ENCODE measurements at regions not wholly inside any gene's neighbourhood (a gene's known extent, or its start where the extent isn't known, plus 50 kb on each side); places are given as distances from the start of the nearest gene placed in this dataset.

DNA sequence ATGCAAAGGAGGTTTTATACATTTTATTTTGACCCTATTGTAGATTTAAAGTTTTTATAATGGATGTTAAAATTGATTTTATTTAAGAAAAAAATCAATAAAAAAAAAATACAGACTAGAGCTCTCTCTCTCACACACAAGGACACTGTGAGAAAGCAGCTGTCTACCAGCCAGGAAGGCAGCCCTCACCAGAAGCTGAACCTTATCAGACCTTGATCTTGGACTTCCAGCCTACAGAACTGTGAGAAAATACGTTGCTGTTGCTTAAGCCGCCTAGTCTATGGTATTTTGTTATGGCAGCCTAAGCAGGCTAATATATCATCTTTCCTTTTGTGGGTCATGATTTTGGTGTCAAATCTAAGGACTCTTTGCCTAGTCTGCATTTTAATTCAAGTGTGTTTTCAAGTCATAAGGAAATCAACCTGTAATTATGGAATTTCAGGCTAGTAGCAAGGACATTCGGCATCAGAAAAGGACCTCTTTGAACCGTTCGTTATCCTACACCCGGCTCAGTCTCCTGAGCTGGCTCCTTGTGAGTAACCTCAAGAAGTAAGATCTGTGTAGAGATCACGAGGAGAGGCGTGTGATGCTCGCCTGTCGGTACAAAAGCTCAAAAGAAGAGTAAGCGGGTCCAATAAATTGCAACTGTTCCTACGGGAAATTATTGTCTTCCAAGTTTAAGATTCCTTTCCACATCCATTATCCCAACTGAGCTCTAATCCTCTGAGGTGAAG lies 98.2 kb downstream of the PDCL3 start:
- DNase-seq (ENCODE audit: low read depth) = no peak

DNA sequence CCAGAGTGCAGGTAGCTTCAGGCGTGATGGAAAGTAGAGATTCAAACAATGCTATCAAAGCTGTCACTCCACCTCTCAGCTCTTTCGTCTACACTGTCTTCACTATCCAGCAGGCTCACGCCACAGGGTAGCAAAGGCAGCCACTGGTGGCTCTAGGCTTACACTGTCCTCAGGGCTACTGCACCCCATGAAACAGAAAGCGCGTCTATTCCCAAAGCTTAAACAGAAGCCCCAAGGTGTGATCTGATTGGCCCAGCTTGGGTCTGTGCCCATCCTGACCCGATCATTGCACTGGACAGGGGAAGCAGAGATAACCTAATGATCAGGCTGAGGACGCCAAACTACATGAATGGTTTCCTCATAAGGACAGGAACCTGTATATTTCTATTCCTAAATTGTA lies 100.1 kb downstream of the PDCL3 start:
- DNase-seq (ENCODE audit: low read depth) = no peak

DNA sequence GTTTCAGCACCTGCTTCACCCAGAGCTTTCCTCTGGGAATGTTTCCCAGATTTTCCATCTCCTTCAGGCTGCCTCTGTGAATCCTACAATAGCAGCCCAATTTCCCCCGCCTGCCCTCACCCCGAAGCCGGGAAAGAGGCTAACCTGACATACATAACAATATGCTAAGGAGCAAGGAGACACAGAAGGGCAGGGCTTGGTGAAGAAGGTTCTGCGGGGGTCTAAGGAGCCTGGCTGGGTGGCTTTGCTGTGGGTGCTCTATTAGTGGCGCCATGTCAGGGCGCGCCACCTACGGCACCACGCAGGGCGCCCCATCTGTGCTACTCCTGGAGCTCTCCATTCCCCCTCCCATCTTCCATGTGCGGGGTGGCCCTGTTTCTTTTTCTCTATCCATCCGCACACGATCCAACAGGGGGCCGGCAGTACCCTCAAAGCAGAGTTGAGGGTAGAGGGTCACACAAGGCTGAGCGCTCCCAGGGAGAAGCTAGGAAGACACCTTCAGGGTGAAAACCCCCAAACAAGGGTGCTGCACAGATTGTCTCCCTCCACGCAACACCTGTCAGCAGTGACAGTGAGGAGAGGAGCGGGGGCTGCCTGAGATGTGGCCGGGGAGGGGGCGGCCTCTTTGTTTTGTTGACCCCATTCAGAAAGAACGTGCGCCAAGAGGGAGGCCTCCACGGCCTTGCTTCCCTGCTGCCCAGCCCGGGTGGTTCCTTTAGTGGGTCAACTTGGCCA lies 101.4 kb downstream of the PDCL3 start:
- DNase-seq (ENCODE audit: low read depth) = no peak

DNA sequence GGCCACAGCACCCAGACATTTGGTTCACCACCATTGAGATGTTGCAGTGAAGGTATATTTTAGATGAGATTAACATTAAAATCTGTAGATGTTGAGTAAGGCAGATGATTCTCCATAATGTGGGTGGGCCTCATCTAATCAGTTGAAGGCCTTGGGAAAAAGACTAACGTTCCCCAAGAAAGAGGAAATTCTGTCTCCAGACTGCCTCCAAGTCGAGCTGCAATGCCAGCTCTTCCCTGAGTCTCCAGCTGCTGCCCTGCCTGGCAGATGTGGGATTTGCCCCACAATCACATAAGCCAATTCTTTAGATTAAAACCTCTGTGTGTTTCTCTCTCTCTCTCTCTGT lies 101.9 kb downstream of the PDCL3 start:
- no peak for DNase-seq (ENCODE audit: low read depth)

DNA sequence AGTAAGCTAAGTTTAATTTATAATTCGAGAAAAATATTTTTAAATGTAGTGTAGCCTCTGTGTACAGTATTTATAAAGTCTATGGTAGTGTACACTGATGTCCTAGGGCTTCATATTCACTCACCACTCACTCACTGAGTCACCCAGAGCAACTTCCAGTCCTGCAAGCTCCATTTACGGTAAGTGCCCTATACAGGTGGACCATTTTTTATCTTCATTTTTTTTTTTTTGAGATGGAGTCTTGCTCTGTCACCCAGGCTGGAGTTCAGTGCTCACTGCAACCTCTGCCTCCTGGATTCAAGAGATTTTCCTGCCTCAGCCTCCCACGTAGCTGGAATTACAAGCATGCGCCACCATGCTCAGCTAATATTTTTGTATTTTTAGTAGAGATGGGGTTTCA lies 104.2 kb downstream of the PDCL3 start:
- DNase-seq (ENCODE audit: low read depth) = no peak

DNA sequence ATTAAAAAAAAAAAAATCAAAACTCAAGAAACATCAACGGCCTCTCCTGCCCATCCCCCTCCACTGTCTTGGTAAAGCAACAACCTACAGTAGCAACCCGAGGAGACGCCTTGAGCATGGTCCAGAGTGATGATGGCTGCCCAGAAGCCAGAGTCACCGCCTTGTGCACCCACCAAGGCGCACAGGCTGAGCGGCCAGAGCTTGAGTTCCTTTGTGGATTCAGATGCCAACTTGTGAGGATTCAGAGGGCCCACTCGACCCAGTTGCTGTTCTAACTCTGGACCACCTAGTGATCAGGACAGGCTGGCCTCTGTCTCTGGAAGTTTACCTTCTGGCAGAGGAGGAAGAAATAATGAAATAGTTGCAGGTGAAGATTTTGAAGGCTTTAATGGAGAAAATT lies 105.0 kb downstream of the PDCL3 start:
- DNase-seq (ENCODE audit: low read depth) = no peak

DNA sequence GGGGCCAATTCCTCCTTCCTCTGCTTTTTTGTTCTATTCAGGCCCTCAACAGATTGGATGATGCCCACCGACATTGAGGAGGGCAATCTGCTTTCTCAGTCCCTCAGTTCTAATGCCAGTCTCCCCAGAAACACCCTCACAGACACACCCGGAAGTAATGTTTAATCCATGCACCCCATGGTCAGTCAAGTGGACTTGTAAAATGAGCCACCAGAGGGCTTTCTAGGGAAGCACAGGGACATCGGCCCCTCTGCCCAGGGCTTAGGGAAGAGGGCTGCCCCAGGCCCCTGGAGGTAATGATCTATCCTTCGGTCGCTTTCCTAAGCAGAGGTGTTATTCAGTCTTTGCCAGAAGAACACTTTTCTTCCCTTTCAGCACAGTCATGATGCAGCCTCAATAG lies 107.4 kb downstream of the PDCL3 start:
- no peak for DNase-seq (ENCODE audit: low read depth)

DNA sequence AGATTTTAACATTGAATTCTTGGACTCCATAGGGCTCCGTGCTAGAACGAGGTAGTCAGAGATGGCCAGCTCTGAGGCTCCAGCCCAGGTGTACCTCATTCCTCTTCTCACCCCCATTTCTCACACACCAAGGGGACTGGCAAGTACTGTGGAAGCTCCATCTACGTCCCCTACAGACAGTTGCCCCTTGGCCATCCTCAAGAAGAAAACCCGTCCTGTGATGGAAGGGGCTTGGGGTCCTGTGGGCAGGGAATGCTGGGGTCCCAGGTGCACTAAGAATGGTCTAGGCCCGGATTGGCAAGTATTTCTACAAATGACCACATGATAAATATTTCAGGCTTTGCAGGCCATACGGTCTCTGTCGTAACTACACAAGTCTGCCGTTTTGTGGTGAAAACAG lies 110.3 kb downstream of the PDCL3 start:
- no peak for DNase-seq (ENCODE audit: low read depth)

DNA sequence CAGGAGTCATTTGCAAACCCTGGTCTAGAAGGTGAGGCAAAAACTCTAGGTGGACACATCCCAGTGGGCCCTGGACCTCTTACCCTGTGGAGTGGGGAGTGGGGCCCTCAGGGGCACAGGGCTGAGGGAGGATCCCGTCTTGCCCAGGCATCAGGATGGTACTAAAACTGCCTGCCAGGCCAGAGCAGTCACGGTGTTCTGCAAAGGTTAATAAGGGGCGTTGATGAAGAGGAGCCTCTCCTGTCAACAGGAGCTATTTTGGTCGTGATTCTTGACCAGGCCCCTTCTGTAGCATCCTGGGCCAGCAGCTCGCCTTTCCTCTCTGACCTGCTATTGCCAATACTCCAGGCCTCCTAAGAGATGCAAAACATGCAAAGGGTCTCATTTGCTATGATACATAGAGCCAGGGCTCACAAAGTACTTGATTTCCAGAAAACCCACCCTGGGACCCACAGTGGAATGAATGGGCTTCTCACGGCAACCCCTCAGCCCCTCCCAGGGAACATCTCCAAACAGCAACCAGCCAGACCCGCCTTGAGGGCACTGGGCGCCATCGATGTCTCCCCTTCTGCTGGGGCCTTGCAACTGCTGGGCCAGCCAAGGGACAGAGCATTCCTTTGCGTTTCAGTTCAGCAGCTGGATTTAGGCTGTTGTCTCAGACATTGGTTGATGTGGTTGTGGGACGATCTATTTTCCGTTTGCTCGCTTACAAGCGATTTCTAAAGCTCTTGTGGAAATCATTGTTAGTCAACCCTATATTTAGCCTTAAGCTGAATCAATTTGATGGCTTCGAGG lies 111.1 kb downstream of the PDCL3 start:
- no peak for DNase-seq (ENCODE audit: low read depth)

DNA sequence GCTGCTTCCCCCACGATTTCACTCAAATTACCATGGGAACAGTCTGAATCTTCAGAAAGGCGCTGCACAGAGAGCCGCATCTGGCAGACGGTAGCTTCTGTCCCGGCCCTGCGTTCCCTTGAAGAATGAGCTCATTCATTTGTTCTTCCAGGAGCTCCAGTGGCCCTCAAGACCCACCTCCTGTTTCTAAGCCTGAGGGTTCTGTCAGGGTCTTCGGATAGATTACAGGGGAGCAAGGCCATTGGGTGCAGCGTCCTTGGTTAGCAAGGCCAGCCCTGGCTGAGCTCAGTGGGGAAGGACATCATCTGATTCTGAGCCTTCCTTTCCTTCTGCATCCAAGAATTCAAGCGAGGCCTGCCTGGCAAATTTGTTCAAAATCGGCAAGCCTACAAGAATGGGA lies 111.9 kb downstream of the PDCL3 start:
- no peak for DNase-seq (ENCODE audit: low read depth)

DNA sequence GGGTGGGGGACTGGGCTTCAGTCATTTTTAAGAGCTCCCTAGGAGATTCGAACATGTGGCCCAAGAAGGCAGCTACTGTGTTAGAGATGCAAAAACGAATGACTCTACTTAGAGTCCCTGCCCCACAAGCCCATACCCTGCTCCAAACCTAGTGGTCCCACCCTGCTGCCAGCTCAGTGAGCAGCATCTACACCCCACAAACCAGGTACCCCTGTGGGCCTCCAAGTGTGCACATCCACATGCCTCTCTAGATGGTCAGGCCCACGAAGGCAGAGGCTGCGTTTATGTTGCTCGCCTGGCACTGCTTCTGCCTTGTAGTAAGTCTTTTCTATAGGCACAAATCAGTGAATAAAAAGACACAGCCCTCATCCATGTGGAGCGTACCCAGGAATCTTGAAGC lies 112.6 kb downstream of the PDCL3 start:
- no peak for DNase-seq (ENCODE audit: low read depth)

DNA sequence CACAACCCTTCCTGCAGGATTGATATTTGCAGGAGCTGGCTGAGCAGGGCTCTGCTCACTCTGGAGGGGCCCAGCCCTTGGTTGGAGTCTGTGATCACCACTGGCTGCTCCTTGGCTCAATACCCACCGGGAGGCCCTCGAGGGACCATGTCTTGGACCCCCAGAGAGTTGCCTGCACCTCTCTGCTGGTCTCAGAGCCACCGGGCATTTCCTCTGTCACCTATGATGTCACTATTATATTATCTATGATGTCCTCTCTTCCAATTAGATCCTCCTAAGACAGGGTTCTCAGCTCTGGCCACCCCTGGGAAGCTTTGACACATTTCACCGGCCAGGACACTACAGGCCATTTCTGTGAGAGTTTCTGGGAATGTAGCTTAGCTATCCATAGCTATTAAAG lies 113.1 kb downstream of the PDCL3 start:
- no peak for DNase-seq (ENCODE audit: low read depth)

DNA sequence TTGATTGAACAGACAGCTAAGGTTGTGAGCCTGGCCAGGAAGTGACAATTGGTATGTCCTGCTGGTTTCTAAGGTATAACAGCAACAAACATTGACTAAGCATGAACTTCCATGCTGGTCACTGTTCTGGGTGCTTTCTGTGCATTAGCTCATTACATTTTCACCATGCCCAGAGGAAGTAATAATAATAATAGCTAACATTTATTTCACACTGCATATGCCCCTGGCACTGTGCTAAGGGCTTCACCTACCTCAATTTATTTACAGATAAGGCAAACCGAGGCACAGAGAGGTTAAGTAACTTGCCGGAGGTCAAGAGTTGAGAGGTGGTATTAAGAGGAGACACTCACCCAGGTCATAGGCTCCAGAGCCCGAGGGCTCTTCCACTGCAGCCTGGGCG lies 113.6 kb downstream of the PDCL3 start:
- DNase-seq (ENCODE audit: low read depth) = no peak

DNA sequence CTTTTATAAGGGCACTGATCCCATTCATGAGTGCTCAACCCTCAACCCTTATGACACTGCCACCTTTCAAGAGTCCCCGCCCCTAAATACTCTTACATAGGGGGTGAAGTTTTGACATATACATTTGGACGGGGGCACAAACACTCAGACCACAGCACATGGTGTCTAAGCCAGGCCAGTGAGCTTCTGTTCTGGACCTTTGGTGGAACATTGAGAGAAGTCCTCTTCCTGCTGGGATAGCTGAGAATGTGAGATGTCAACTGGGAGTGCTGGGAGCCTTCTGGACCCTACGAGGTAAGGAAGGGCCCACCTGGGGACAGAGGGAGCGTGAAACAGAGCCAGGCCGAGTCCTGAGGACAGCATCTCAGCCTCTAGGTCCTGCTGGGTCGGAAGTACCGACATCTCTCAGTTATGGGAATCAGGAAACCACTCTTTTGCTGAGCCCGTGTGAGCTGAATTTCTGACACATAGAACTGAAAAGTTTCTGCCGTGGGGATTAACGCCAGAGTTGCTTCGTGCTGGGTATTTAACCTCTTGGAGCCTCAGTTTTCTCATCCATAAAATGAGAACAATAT lies 114.9 kb downstream of the PDCL3 start:
- no peak for DNase-seq (ENCODE audit: low read depth)

DNA sequence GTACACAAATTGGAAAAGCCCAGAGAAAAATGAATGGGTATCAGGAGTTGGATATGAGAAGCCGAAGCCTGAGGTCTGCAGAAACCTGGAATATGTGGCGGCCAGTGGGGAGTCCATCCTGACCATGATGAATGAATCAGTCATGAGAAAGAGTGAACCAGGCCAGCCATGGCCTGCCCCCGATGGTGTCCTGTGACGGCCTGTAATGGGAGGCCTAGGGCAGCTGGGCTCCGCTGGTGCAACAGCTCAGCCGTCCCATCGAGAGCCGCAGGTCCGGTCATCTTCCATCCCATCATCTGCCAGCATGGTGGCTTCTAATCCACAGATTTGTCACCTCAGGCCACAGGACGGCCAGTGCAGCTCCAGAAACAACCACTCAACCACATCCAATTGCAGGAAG lies 116.4 kb downstream of the PDCL3 start:
- no peak for DNase-seq (ENCODE audit: low read depth)

DNA sequence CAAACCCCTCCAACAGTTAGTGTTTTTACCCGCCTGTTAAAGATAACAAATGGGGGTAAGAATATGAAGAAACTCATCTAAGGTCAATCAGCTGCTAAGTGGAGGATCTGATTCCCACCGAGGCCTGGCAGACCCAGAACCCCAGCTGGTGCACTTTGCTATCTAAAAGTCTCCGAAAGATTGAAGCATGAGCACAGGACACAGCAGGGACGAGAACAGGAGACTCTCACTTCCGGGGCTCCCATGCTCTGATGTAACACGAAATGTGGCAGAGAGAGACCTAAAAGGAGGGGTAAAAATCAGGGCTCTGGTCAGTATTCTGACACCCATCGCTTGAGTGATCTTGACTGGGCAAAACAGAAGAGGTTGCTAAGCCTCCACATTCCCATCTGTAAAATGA lies 119.7 kb downstream of the PDCL3 start:
- DNase-seq (ENCODE audit: low read depth) = no peak

DNA sequence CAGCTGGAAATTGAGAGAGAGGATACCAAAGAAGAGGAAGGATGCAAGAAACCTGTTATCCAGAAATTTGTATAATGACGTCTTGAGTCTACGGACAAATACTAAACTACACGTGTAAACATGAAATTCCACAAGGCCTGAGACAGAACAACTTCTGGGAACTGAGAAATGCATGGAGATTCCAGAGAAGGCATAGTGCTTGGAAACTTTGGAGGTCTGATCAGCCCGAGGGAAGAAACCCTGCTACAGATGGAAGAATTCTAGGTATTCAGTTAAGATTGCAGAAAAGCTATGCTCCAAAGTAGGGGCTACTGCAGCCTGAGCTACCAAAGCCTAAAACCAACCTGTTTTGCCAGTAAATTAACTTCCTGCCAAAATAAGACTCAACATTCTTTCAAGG lies 120.4 kb downstream of the PDCL3 start:
- no peak for DNase-seq (ENCODE audit: low read depth)

DNA sequence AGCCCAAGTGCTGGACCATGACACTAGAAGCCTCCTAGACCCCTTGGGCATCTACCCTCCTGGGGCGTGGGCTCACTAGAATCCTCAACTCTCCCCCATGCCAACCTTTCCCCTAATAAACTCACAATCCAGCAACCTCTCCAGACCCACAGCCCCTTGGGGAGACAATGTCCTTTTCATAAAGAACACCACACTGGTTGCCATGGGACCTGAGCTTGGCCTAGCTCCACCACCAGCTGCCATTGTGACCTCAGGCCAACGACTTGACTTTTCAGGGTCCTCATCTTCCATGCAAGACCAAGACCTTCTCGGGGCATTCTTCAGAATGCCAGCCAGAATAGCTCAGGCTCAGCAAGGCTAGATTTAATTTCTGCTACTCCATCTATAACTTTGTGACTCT lies 128.1 kb upstream of the NPAS2 start:
- no peak for DNase-seq (ENCODE audit: low read depth)

DNA sequence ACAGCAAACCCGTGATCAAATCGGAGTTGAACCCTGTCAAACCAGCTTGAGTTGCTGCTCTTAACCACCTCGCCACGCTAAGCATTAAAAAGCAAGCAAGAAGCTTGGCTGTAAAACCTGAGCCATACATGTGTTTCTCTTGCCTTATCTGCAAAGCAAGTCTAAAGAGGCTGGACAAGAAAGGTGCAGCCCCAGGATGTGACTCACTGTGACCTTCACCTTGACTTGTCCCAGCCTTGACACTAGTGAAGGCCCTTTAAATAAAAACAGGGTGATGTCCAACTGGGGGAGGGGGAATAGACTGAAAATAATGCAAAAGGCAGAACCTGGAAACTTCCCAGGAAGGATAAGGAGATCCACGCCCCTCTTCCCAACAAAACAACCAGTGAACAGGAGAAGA lies 127.6 kb upstream of the NPAS2 start:
- no peak for DNase-seq (ENCODE audit: low read depth)

DNA sequence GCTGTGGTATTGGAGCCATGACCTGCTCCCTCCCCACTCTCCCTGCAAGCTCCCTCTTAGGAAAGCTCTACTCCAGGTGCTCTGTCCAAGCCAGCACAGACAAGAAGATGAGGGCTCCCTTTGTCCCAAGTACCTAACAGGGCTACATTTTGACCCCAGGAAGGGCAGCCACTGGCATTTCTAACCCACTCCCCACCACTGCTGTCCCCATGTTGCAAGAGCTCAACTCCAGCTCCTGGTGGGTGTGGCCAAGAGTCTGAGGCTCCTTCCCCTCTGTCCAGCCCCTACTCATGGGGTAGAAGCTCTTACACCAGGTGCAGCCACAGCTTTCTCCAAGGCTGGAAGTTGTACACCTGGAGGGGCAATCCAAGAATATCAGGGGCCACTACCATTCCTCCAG lies 127.0 kb upstream of the NPAS2 start:
- no peak for DNase-seq (ENCODE audit: low read depth)

DNA sequence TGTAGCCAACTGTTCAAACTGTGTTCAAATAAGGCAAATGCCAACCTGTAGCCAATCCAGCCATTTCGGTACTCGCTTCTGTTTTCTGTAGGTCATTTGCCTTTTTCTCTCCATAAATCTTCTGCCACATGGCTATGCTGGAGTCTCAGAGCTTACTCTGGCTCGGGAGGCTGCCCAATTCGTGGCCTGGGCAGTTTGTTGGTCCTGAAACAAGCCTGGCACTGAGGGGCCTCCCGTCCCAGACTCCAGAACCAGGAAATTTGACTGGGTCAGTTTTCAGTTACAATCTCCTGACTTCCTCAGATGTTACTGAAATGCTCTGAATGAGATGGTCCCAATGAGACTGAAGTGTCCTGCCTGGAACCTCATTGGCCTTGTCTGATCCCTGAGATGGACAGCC lies 120.8 kb upstream of the NPAS2 start:
- DNase-seq (ENCODE audit: low read depth) = no peak

DNA sequence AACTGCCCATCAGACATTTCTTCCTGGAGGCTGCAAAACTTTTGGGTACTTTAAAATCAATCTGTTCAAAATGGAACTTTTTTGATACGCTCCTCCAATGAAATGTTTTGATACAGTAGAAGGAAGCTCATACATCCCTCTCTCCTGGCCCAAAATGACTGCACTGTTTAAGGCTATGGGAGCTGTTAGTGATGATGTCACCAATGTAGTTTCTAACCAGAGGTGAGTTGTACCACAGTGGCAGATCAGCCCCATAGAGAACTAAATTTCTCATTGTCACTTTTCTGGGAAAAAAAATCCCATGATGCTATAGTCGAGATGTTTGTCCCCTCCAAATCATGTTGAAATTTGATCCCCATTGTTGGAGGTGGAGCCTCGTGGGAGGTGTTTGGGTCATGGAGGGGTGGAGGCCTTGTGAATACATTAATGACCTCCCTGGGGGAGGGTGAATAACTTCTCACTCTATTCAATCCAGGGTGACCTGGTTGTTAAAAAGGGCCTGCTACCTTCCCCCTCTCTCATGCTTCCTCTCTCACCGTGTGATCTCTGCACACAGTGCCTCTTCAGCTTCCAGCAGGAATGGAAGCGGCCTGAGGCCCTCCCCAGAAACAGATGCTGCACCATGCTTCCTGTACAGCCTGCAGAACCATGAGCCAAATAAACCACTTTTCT lies 117.4 kb upstream of the NPAS2 start:
- DNase-seq (ENCODE audit: low read depth) = no peak

Data from stimulated activated CD4-positive, alpha-beta T cell treated with anti-CD3 and anti-CD28 coated beads, Interleukin-2, amount 100 ng/mL, for 4 hours (primary cell).